ENCODE measurements at regions not wholly inside any gene's neighbourhood (a gene's known extent, or its start where the extent isn't known, plus 50 kb on each side); places are given as distances from the start of the nearest gene placed in this dataset.

- TF ChIP-seq NFYB (IDR thresholded peaks at IDR 0.05; ENCODE audit: extremely low read depth, insufficient read length) (no peak), SMARCB1 (IDR thresholded peaks at IDR 0.05; ENCODE audit: insufficient read length, low read depth) (no peak), ZNF398 (CRISPR knock-in tag; IDR thresholded peaks at IDR 0.05) (no peak), E2F8 (IDR thresholded peaks at IDR 0.05; ENCODE audit: low read depth, partially characterized antibody) (no peak), FOXK2 (conservative IDR thresholded peaks at IDR 0.05 in 1 of 2, IDR thresholded peaks at IDR 0.05 in 1 of 2; ENCODE audit: low read depth in 2 of 2) (no peak), BHLHE40 (IDR thresholded peaks at IDR 0.05; ENCODE audit: low read length) (no peak), SP2 (IDR thresholded peaks at IDR 0.05; ENCODE audit: extremely low read depth, low read depth, low read length, poor library complexity, severe bottlenecking) (no peak)
These were observed 72.1 kb downstream of the PHLDA1 start for GRCh38 chr12:75959506-75959905.
